ENCODE measurements at regions not wholly inside any gene's neighbourhood (a gene's known extent, or its start where the extent isn't known, plus 50 kb on each side); places are given as distances from the start of the nearest gene placed in this dataset.
A peak's percentile ranks its signal among the peaks of the same experiment; 100 is the strongest.
"Not testable (repeated sequence)": the region's sequence is repeated elsewhere in the genome, so short reads cannot be mapped to it uniquely, and the experiment has no call there.

DNA sequence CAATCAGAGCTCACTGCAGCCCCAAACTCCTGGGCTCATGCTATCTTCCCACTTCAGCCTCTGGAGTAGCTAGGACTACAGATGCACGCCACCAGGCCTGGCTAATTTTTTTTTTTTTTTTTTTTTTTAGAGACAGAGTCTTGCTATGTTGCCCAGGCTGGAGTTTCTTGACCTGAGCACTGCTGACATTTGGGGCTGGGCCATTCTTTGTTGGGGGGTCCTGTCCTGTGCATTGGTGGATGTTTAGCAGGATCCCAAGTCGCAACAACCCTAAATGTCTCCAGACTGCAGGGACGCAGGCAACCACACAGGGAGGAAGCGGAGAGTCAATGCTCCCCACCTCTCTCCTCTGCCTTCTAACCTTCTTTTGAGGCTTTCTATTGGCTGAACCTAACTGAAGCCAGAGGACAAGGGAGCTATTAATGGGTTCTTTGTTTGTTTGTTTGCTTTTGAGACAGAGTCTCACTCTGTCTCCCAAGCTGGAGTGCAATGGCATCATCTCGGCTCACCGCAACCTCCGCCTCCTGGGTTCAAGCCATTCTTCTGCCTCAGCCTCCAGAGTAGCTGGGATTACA lies 58.3 kb upstream of the ADGRE5 start:
- Histone ChIP-seq H3K4me1 (no peaks in the 10 kb centered on the region), H4K20me1 (ENCODE audit: low read depth) (no peaks in the 10 kb centered on the region), H3K9me3 (ENCODE audit: low read depth) (no peaks in the 10 kb centered on the region), H3K4me2 (no peak overlapping the region), H3K4me3 (no peak overlapping the region), H3K27ac (no peak overlapping the region), H3K79me2 (ENCODE audit: low read depth) (no peaks in the 10 kb centered on the region), H3F3A (ENCODE audit: low read depth) (peaks cover 5% of the 10 kb centered on the region), H3K9ac (no peak overlapping the region), H2AFZ (replicated peaks) (no peak overlapping the region), H3K27me3 (no peaks in the 10 kb centered on the region), H3K36me3 (no peaks in the 10 kb centered on the region)
- peaks cover 11% of the 10 kb centered on the region for H3K27me3 Mint-ChIP-seq (ENCODE audit: insufficient read depth, low read depth)
- peaks cover 11% of the 10 kb centered on the region for H3K9me3 Mint-ChIP-seq
- H3K36me3 Mint-ChIP-seq: no peaks in the 10 kb centered on the region
- TF ChIP-seq EZH2phosphoT487 (IDR thresholded peaks at IDR 0.05): no peak
- TF ChIP-seq, protein P1, sequence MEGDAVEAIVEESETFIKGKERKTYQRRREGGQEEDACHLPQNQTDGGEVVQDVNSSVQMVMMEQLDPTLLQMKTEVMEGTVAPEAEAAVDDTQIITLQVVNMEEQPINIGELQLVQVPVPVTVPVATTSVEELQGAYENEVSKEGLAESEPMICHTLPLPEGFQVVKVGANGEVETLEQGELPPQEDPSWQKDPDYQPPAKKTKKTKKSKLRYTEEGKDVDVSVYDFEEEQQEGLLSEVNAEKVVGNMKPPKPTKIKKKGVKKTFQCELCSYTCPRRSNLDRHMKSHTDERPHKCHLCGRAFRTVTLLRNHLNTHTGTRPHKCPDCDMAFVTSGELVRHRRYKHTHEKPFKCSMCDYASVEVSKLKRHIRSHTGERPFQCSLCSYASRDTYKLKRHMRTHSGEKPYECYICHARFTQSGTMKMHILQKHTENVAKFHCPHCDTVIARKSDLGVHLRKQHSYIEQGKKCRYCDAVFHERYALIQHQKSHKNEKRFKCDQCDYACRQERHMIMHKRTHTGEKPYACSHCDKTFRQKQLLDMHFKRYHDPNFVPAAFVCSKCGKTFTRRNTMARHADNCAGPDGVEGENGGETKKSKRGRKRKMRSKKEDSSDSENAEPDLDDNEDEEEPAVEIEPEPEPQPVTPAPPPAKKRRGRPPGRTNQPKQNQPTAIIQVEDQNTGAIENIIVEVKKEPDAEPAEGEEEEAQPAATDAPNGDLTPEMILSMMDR (IDR thresholded peaks at IDR 0.05): no peak
- TF ChIP-seq EZH2 (IDR thresholded peaks at IDR 0.05): no peak
- no peak overlapping the region for H3K4me3 Mint-ChIP-seq
- DNase-seq (ENCODE audit: low spot score): no peak
- no peak overlapping the region for H3K27ac Mint-ChIP-seq
- peaks cover 7% of the 10 kb centered on the region for H3K4me1 Mint-ChIP-seq

DNA sequence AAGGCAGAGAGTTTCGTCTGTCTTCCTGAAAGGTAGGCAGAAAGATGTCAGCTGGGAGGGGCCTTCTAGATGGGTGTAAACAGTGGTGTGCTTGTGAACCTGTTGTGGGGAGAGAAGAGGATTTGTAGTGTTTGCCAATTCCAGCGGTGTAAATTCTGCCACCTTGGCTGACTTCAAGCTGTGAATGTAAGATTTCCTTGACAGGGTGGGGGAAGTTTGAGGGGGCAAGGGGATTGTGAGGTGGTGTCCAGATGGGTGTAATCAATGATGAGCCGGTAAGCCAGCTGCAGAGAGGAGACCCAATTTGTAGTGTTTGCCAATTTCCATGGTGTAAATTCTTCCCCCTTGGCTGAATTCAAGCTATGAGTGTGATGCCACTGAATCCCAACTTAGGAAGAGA lies 61.0 kb upstream of the ADGRE5 start:
- H3K4me2 ChIP-seq: no peak overlapping the region
- TF ChIP-seq EZH2phosphoT487 (IDR thresholded peaks at IDR 0.05) (no peak), EZH2 (IDR thresholded peaks at IDR 0.05) (no peak)
- TF ChIP-seq, protein P1 (IDR thresholded peaks at IDR 0.05): no peak
- Mint-ChIP-seq H3K4me3 (no peak overlapping the region), H3K27me3 (ENCODE audit: insufficient read depth, low read depth) (peaks cover 10% of the 10 kb centered on the region), H3K9me3 (peaks cover 11% of the 10 kb centered on the region), H3K27ac (no peak overlapping the region), H3K36me3 (no peaks in the 10 kb centered on the region), H3K4me1 (no peaks in the 10 kb centered on the region)
- no peak for DNase-seq (ENCODE audit: low spot score)
- H3F3A ChIP-seq (ENCODE audit: low read depth): peaks cover 5% of the 10 kb centered on the region
- no peaks in the 10 kb centered on the region for H3K4me1 ChIP-seq
- no peak overlapping the region for H2AFZ ChIP-seq (replicated peaks)
- H3K27me3 ChIP-seq: no peaks in the 10 kb centered on the region
- H3K36me3 ChIP-seq: no peaks in the 10 kb centered on the region
- H3K79me2 ChIP-seq (ENCODE audit: low read depth): no peaks in the 10 kb centered on the region
- no peak overlapping the region for H3K9ac ChIP-seq
- H3K27ac ChIP-seq: no peak overlapping the region
- H3K9me3 ChIP-seq (ENCODE audit: low read depth): no peaks in the 10 kb centered on the region
- no peak overlapping the region for H3K4me3 ChIP-seq
- no peaks in the 10 kb centered on the region for H4K20me1 ChIP-seq (ENCODE audit: low read depth)

GRCh38 chr19:14319720-14320119 lies 61.5 kb upstream of the ADGRE5 start:
- H3K79me2 ChIP-seq (ENCODE audit: low read depth); H3K4me3 ChIP-seq; H4K20me1 ChIP-seq (ENCODE audit: low read depth); H3K36me3 Mint-ChIP-seq; H3K27me3 ChIP-seq; H3K27ac Mint-ChIP-seq; DNase-seq (ENCODE audit: low spot score); H3K4me3 Mint-ChIP-seq; H3K9ac ChIP-seq; H3K9me3 ChIP-seq (ENCODE audit: low read depth); H3K4me2 ChIP-seq; H3K36me3 ChIP-seq; H3K27me3 Mint-ChIP-seq (ENCODE audit: insufficient read depth, low read depth); H3F3A ChIP-seq (ENCODE audit: low read depth); H2AFZ ChIP-seq (replicated peaks); H3K4me1 Mint-ChIP-seq; H3K4me1 ChIP-seq; H3K27ac ChIP-seq: not testable (repeated sequence)
- peaks cover 11% of the 10 kb centered on the region for H3K9me3 Mint-ChIP-seq

- Histone ChIP-seq H3K36me3 (no peaks in the 10 kb centered on the region), H3K27me3 (no peaks in the 10 kb centered on the region), H3K9ac (no peak overlapping the region), H3K4me2 (no peak overlapping the region), H3F3A (ENCODE audit: low read depth) (peaks cover 5% of the 10 kb centered on the region), H3K27ac (no peak overlapping the region), H3K79me2 (ENCODE audit: low read depth) (no peaks in the 10 kb centered on the region), H3K9me3 (ENCODE audit: low read depth) (no peaks in the 10 kb centered on the region), H3K4me3 (no peak overlapping the region), H2AFZ (replicated peaks) (no peak overlapping the region), H4K20me1 (ENCODE audit: low read depth) (no peaks in the 10 kb centered on the region), H3K4me1 (no peaks in the 10 kb centered on the region)
- no peak for TF ChIP-seq EZH2 (IDR thresholded peaks at IDR 0.05)
- TF ChIP-seq, protein P1 (IDR thresholded peaks at IDR 0.05): peak; percentile 48
- Mint-ChIP-seq H3K9me3 (peaks cover 11% of the 10 kb centered on the region), H3K27me3 (ENCODE audit: insufficient read depth, low read depth) (peaks cover 10% of the 10 kb centered on the region), H3K4me1 (peaks cover 2% of the 10 kb centered on the region), H3K4me3 (no peak overlapping the region), H3K27ac (no peak overlapping the region), H3K36me3 (no peaks in the 10 kb centered on the region)
- DNase-seq (ENCODE audit: low spot score): peak; percentile 36
Observed at GRCh38 chr19:14318873-14319272, 62.4 kb upstream of the ADGRE5 start.
